Caco-2 (cell line): ENCODE measurements at regions not wholly inside any gene's neighbourhood (a gene's known extent, or its start where the extent isn't known, plus 50 kb on each side); places are given as distances from the start of the nearest gene placed in this dataset.

Source experiments
- BruUV-seq: library from RNA; stranded (reverse); fragments of 400-500 nt; replicated peaks from 2 replicates; lab custom pipeline; 2021; lab: Mats Ljungman, UMichigan
- CTCF ChIA-PET: fragments of 300-600 bp; sonication (Branson Sonifier 250); formaldehyde crosslinking; loops from one replicate; lab custom pipeline; 2022; ENCODE audit warnings: antibody characterized with exemption; lab: Charles Lee
- POLR2A ChIA-PET: fragments of 300-600 bp; sonication (Branson Sonifier 250); formaldehyde crosslinking; loops from one replicate; lab custom pipeline; 2022; ENCODE audit warnings: antibody characterized with exemption; lab: Charles Lee
- DNase-seq, 2 experiments: peaks; one replicate each; pipeline versions ENCODE4 v3.0.0 to v3.0.0-alpha.2; 2020 to 2022
- H3K27me3 ChIP-seq: replicated peaks from 2 replicates; pipeline ENCODE4 v1.6.0; 2011; ENCODE audit warnings: low read length; ENCODE audit not compliant: control insufficient read depth, insufficient read depth
- H3K36me3 ChIP-seq: 2 replicates; pipeline ENCODE4 v1.5.1; 2011; ENCODE audit warnings: low read length; ENCODE audit not compliant: control insufficient read depth, insufficient read depth
- H3K4me1 ChIP-seq: fragments of 250-450 bp; sonication (Bioruptor Pico); 2 replicates; pipeline ENCODE4 v1.5.1; 2020; ENCODE audit warnings: mild to moderate bottlenecking
- H3K4me3 ChIP-seq: 2 replicates; pipeline ENCODE4 v1.5.1; 2011; ENCODE audit warnings: low read depth, mild to moderate bottlenecking, control low read depth, low read length
- H3K9me3 ChIP-seq: fragments of 250-450 bp; sonication (Bioruptor Pico); 2 replicates; pipeline ENCODE4 v1.5.1; 2020; ENCODE audit warnings: mild to moderate bottlenecking, moderate library complexity
- H3K27ac Mint-ChIP-seq: one replicate; pipeline ENCODE4 v1.8.0; 2022; ENCODE audit warnings: mixed read lengths; ENCODE audit not compliant: unreplicated experiment
- H3K27me3 Mint-ChIP-seq: one replicate; pipeline ENCODE4 v1.8.0; 2022; ENCODE audit warnings: mixed read lengths; ENCODE audit not compliant: insufficient read depth, unreplicated experiment
- H3K36me3 Mint-ChIP-seq: one replicate; pipeline ENCODE4 v1.8.0; 2022; ENCODE audit warnings: mild to moderate bottlenecking, mixed read lengths; ENCODE audit not compliant: insufficient read depth, unreplicated experiment
- H3K4me1 Mint-ChIP-seq: one replicate; pipeline ENCODE4 v1.8.0; 2022; ENCODE audit warnings: low read depth, mixed read lengths; ENCODE audit not compliant: unreplicated experiment
- H3K4me3 Mint-ChIP-seq: one replicate; pipeline ENCODE4 v1.8.0; 2022; ENCODE audit warnings: mild to moderate bottlenecking, moderate library complexity, mixed read lengths; ENCODE audit not compliant: unreplicated experiment
- H3K9me3 Mint-ChIP-seq: one replicate; pipeline ENCODE4 v1.8.0; 2022; ENCODE audit warnings: mixed read lengths; ENCODE audit not compliant: unreplicated experiment
- intact Hi-C: fragments of 100-400 bp; cut with micrococcal nuclease; formaldehyde crosslinking; loops from one replicate; pipeline ENCODE4 v1.10.0; 2022; ENCODE audit not compliant: unreplicated experiment
- TF ChIP-seq, protein P1 (sequence below), 2 experiments: fragments of 200-600 bp in 1 of 2; IDR thresholded peaks; 1 replicate in 1 of 2; 2 replicates in 1 of 2; pipeline versions ENCODE4 v1.5.1 to v1.8.0; 2011 to 2022; ENCODE audit warnings: antibody characterized with exemption in 1 of 2, control low read depth in 1 of 2, inconsistent platforms in 1 of 2, low read depth in 1 of 2, low read length in 1 of 2, mild to moderate bottlenecking in 1 of 2, moderate library complexity in 1 of 2; ENCODE audit not compliant: insufficient read depth in 1 of 2, severe bottlenecking in 1 of 2, unreplicated experiment in 1 of 2

DNA sequence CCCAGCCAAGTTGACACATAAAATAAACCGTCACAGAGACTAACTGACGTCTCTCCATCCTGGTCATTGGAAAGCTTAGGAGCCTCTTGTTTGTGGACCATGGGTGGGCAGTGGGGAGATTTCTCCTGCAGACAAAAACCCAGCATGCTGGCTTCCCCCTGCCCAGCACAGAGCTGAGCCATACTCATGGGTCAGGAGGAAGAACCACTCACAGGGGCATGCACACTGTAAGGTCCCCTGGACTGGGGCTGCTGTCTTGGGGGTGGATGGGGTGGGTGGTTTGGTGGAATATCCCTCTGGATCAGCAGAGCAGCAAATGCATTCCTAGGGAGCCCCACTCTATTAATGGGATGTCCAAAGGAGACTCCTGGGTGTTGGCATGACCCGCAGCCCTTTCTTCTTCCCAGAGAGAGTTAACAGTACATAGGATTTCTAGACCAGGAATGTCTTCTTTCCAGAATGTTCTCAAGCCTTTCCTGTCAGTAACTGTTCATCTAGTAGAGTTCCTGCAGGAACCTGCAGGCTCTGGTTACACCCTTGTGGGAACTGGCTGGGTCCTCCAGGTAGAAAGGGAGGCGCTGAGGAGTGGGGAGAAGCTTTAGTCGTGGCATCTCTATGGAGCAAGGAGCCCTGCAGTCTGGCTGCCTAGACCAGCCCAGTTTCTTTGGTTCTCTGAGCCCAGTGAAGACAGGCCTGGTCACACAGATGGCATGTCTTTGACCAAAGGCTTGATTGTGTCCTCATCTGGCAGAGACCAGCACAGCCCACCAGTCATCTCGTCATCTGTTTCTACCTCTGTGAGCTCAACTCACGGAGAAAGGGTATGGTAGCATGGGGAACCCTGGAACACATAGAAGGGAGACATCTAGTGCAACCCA is 73.4 kb upstream of the PRR23C start:
- H3K36me3 Mint-ChIP-seq: no peaks in the 10 kb centered on the region
- Histone ChIP-seq H3K4me3 (no peak overlapping the region), H3K36me3 (no peaks in the 10 kb centered on the region), H3K9me3 (no peaks in the 10 kb centered on the region), H3K27me3 (no peaks in the 10 kb centered on the region), H3K4me1 (peaks cover 18% of the 10 kb centered on the region)
- POLR2A ChIA-PET: no interaction called here
- CTCF ChIA-PET: no interaction called here
- H3K27ac Mint-ChIP-seq: no peak overlapping the region
- H3K4me1 Mint-ChIP-seq: peaks cover 7% of the 10 kb centered on the region
- H3K4me3 Mint-ChIP-seq: no peak overlapping the region
- no peaks in the 10 kb centered on the region for H3K27me3 Mint-ChIP-seq
- TF ChIP-seq, protein P1, sequence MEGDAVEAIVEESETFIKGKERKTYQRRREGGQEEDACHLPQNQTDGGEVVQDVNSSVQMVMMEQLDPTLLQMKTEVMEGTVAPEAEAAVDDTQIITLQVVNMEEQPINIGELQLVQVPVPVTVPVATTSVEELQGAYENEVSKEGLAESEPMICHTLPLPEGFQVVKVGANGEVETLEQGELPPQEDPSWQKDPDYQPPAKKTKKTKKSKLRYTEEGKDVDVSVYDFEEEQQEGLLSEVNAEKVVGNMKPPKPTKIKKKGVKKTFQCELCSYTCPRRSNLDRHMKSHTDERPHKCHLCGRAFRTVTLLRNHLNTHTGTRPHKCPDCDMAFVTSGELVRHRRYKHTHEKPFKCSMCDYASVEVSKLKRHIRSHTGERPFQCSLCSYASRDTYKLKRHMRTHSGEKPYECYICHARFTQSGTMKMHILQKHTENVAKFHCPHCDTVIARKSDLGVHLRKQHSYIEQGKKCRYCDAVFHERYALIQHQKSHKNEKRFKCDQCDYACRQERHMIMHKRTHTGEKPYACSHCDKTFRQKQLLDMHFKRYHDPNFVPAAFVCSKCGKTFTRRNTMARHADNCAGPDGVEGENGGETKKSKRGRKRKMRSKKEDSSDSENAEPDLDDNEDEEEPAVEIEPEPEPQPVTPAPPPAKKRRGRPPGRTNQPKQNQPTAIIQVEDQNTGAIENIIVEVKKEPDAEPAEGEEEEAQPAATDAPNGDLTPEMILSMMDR (IDR thresholded peaks at IDR 0.05; ENCODE audit: insufficient read depth in 1 of 2, low read depth in 1 of 2, low read length in 1 of 2, severe bottlenecking in 1 of 2, unreplicated experiment in 1 of 2): no peak
- no peak for DNase-seq
- no peaks in the 10 kb centered on the region for H3K9me3 Mint-ChIP-seq
- intact Hi-C loops: no loop called here
- BruUV-seq: no TSS peak

DNA sequence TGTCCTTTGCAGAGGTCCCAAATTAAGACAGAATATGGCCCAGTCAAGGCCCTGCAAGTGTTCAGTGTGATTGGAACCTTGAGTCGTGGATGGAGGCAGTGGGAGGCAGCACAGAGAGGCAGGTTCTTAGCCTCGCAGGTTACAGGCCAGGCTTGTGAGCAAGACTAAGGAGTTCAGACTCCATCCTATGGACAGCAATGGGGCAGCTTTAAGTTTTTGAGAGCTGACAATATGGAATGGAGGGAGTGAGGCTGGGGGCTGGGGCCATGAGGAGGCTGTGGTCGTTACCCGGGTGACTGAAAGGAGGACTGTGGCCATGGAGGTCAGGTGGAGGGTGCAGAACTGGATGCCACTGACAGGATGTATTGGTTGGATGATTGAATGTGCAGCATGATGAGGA is 74.1 kb upstream of the PRR23C start:
- CTCF ChIA-PET: no interaction called here
- Histone ChIP-seq H3K36me3 (no peaks in the 10 kb centered on the region), H3K9me3 (no peaks in the 10 kb centered on the region), H3K4me1 (peaks cover 18% of the 10 kb centered on the region), H3K4me3 (no peak overlapping the region), H3K27me3 (no peaks in the 10 kb centered on the region)
- intact Hi-C loops: no loop called here
- H3K4me3 Mint-ChIP-seq: no peak overlapping the region
- POLR2A ChIA-PET: no interaction called here
- peaks cover 7% of the 10 kb centered on the region for H3K4me1 Mint-ChIP-seq
- TF ChIP-seq, protein P1 (IDR thresholded peaks at IDR 0.05; ENCODE audit: insufficient read depth in 1 of 2, low read depth in 1 of 2, low read length in 1 of 2, severe bottlenecking in 1 of 2, unreplicated experiment in 1 of 2): no peak
- no peaks in the 10 kb centered on the region for H3K9me3 Mint-ChIP-seq
- H3K27me3 Mint-ChIP-seq: no peaks in the 10 kb centered on the region
- no TSS peak for BruUV-seq
- H3K27ac Mint-ChIP-seq: no peak overlapping the region
- DNase-seq: no peak
- H3K36me3 Mint-ChIP-seq: no peaks in the 10 kb centered on the region

DNA sequence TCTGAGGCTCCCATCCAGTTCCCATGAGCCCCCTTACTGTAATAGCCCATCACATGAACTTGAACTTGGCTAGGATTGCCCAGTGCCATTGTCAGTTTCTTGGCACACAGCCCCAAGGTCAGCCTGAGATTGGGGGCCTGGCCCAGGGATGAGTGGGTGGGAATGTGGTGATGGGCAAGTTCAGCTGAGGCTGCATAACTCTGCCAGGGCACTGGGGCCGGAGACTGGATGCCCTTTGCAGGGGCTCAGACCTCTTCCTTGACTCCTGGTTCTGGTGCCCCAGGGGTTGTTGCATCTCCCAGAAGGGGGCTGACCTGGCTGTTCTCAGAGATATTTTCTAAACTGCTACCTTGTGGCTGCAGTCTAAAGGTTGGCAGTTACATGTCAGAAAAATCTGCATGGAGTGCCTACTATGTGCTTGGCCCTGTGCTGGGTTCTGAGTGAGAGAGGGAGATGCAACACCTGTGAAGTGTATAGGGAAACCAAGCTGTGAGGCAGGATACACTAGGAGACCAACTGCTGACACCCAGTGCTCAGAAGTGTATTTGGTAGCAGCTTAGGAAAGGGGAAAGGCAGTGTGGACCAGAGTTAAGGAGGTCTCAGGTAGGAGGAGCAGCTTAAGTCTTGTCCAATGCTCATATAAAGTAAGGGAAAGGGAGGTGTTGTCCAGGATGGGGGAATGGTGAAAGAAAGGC is 74.8 kb upstream of the PRR23C start:
- Histone ChIP-seq H3K9me3 (no peaks in the 10 kb centered on the region), H3K36me3 (no peaks in the 10 kb centered on the region), H3K4me1 (peaks cover 18% of the 10 kb centered on the region), H3K4me3 (no peak overlapping the region), H3K27me3 (no peaks in the 10 kb centered on the region)
- H3K9me3 Mint-ChIP-seq: no peaks in the 10 kb centered on the region
- H3K27ac Mint-ChIP-seq: no peak overlapping the region
- TF ChIP-seq, protein P1 (IDR thresholded peaks at IDR 0.05; ENCODE audit: insufficient read depth in 1 of 2, low read depth in 1 of 2, low read length in 1 of 2, severe bottlenecking in 1 of 2, unreplicated experiment in 1 of 2): no peak
- no TSS peak for BruUV-seq
- intact Hi-C loops: no loop called here
- POLR2A ChIA-PET: no interaction called here
- no peak for DNase-seq
- no peaks in the 10 kb centered on the region for H3K36me3 Mint-ChIP-seq
- peaks cover 7% of the 10 kb centered on the region for H3K4me1 Mint-ChIP-seq
- no peak overlapping the region for H3K4me3 Mint-ChIP-seq
- CTCF ChIA-PET: no interaction called here
- no peaks in the 10 kb centered on the region for H3K27me3 Mint-ChIP-seq
